Bronchial epithelial cell (primary cell): ENCODE measurements at regions not wholly inside any gene's neighbourhood (a gene's known extent, or its start where the extent isn't known, plus 50 kb on each side); places are given as distances from the start of the nearest gene placed in this dataset.

Source experiments
- DNase-seq: peaks from one replicate; pipeline ENCODE4 v3.0.0-alpha.2; 2010; ENCODE audit warnings: low read depth
- FAIRE-seq: peaks from 2 replicates; lab custom pipeline; 2011; peaks lifted over from hg19 to GRCh38; lab: Jason Lieb, UNC
- H3K27me3 ChIP-seq: 2 replicates; pipeline ENCODE4 v1.5.1; 2011; ENCODE audit warnings: low read length; ENCODE audit not compliant: control insufficient read depth, insufficient read depth
- H3K36me3 ChIP-seq: 2 replicates; pipeline ENCODE4 v1.5.1; 2011; ENCODE audit warnings: low read length; ENCODE audit not compliant: control insufficient read depth, insufficient read depth
- H3K4me3 ChIP-seq: 2 replicates; pipeline ENCODE4 v1.5.1; 2011; ENCODE audit warnings: mild to moderate bottlenecking, low read depth, low read length, control low read depth
- CTCF ChIP-seq: IDR thresholded peaks from 2 replicates; pipeline ENCODE4 v1.5.1; 2011; ENCODE audit warnings: mild to moderate bottlenecking, moderate library complexity, low read length, control low read depth, inconsistent platforms; ENCODE audit not compliant: insufficient read depth, severe bottlenecking

GRCh38 chr14:53778263-53778662 is 178.4 kb downstream of the BMP4 start:
- Histone ChIP-seq H3K36me3 (no peaks in the 10 kb centered on the region), H3K27me3 (no peaks in the 10 kb centered on the region), H3K4me3 (no peak overlapping the region)
- DNase-seq = no peak
- TF ChIP-seq CTCF = no peak
- FAIRE-seq = no peak

- Histone ChIP-seq H3K4me3 (no peak overlapping the region), H3K27me3 (no peaks in the 10 kb centered on the region), H3K36me3 (no peaks in the 10 kb centered on the region)
- TF ChIP-seq CTCF = no peak
- no peak for DNase-seq
- FAIRE-seq = no peak
Measured at GRCh38 chr14:53772936-53773335, 183.7 kb downstream of the BMP4 start.

- TF ChIP-seq CTCF = no peak
- DNase-seq = no peak
- H3K36me3 ChIP-seq = no peaks in the 10 kb centered on the region
- H3K27me3 ChIP-seq = no peaks in the 10 kb centered on the region
- H3K4me3 ChIP-seq = no peak overlapping the region
- no peak for FAIRE-seq
Measured at GRCh38 chr14:53767566-53767965, 189.1 kb downstream of the BMP4 start.

GRCh38 chr14:53766601-53767000 is 190.0 kb downstream of the BMP4 start:
- TF ChIP-seq CTCF = no peak
- no peaks in the 10 kb centered on the region for H3K36me3 ChIP-seq
- DNase-seq (no peak), FAIRE-seq (no peak)
- no peak overlapping the region for H3K4me3 ChIP-seq
- H3K27me3 ChIP-seq = no peaks in the 10 kb centered on the region

GRCh38 chr14:53766106-53766505 is 190.5 kb downstream of the BMP4 start:
- TF ChIP-seq CTCF = no peak
- DNase-seq (peak; percentile 52), FAIRE-seq (no peak)
- H3K27me3 ChIP-seq = no peaks in the 10 kb centered on the region
- H3K36me3 ChIP-seq = no peaks in the 10 kb centered on the region
- no peak overlapping the region for H3K4me3 ChIP-seq

GRCh38 chr14:53764846-53765245 is 191.8 kb downstream of the BMP4 start:
- H3K36me3 ChIP-seq = no peaks in the 10 kb centered on the region
- no peak for TF ChIP-seq CTCF
- no peak overlapping the region for H3K4me3 ChIP-seq
- no peaks in the 10 kb centered on the region for H3K27me3 ChIP-seq
- no peak for FAIRE-seq
- DNase-seq = peak; percentile 19
